Neural cell (in vitro differentiated cells): ENCODE measurements at regions not wholly inside any gene's neighbourhood (a gene's known extent, or its start where the extent isn't known, plus 50 kb on each side); places are given as distances from the start of the nearest gene placed in this dataset.

Source experiments
- EP300 ChIP-seq: fragments of 450-650 bp; conservative IDR thresholded peaks from 2 replicates; pipeline ENCODE4 v1.6.1; 2014; ENCODE audit warnings: antibody characterized with exemption, mild to moderate bottlenecking, moderate library complexity; ENCODE audit not compliant: poor library complexity, severe bottlenecking
- EZH2 ChIP-seq: fragments of 200-600, 300-800 bp; shearing (Covaris generic), sonication (generic); IDR thresholded peaks from 2 replicates; pipeline ENCODE4 v1.6.1; 2014; ENCODE audit warnings: antibody characterized with exemption, low read length, borderline replicate concordance, mild to moderate bottlenecking; ENCODE audit not compliant: insufficient read depth, poor library complexity, severe bottlenecking
- MXI1 ChIP-seq: fragments of 450-650 bp; conservative IDR thresholded peaks from 2 replicates; pipeline ENCODE4 v1.6.1; 2014; ENCODE audit warnings: antibody characterized with exemption, mild to moderate bottlenecking; ENCODE audit not compliant: poor library complexity, severe bottlenecking
- POLR2AphosphoS5 ChIP-seq: IDR thresholded peaks from 2 replicates; pipeline ENCODE4 v1.6.1; 2012
- RAD21 ChIP-seq: fragments of 450-650 bp; conservative IDR thresholded peaks from 2 replicates; pipeline ENCODE4 v1.6.1; 2014; ENCODE audit warnings: antibody characterized with exemption, mild to moderate bottlenecking, moderate library complexity
- SMC3 ChIP-seq: fragments of 450-650 bp; conservative IDR thresholded peaks from 2 replicates; pipeline ENCODE4 v1.6.1; 2014; ENCODE audit warnings: antibody characterized with exemption, mild to moderate bottlenecking, moderate library complexity; ENCODE audit not compliant: poor library complexity
- TAF1 ChIP-seq: IDR thresholded peaks from 2 replicates; pipeline ENCODE4 v1.6.1; 2012; ENCODE audit warnings: low read depth
- TF ChIP-seq, protein P1 (sequence below): fragments of 450-650 bp; IDR thresholded peaks from 2 replicates; pipeline ENCODE4 v1.5.1; 2014; ENCODE audit warnings: antibody characterized with exemption, mild to moderate bottlenecking, moderate library complexity; ENCODE audit not compliant: poor library complexity, severe bottlenecking
- TF ChIP-seq, protein P2 (sequence below): IDR thresholded peaks from 2 replicates; pipeline ENCODE4 v1.6.1; 2012; ENCODE audit warnings: borderline replicate concordance

DNA sequence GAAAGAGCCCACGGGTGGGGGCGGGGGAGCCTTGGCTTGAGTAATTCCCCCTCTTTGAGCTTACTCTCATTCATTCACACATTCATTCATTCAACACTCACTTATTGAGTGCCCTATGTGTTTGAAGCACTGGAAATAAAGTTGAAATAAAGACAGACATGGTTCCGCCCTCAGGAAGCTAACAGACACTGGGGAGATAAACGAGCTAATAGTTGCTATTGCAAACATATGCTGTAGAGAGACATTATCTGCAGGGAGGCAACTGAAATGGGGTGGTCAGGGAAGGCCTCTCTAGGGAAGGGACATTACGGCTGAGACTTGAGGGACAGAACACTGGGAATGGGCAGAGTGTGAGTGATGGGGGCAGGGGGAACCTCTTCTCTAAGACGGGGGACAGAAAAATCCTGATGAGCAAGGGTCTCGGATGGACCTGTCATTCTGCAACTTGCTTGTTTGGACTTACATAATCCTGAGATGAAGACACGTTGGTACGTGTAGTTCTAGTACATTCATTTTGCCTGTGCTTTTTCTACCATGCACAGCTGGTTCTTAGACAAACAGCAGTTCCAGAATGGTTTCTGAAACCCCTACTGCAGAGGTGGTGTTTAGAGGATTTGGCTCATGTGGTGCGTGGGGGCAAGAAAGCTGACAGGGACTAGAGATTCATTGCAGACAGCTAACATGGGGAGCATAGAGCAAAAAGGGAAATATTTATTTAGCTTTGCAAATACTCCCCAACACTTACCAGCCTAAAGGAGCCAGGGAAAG, 71.1 kb upstream of the BLCAP start:
- TF ChIP-seq, protein P1, sequence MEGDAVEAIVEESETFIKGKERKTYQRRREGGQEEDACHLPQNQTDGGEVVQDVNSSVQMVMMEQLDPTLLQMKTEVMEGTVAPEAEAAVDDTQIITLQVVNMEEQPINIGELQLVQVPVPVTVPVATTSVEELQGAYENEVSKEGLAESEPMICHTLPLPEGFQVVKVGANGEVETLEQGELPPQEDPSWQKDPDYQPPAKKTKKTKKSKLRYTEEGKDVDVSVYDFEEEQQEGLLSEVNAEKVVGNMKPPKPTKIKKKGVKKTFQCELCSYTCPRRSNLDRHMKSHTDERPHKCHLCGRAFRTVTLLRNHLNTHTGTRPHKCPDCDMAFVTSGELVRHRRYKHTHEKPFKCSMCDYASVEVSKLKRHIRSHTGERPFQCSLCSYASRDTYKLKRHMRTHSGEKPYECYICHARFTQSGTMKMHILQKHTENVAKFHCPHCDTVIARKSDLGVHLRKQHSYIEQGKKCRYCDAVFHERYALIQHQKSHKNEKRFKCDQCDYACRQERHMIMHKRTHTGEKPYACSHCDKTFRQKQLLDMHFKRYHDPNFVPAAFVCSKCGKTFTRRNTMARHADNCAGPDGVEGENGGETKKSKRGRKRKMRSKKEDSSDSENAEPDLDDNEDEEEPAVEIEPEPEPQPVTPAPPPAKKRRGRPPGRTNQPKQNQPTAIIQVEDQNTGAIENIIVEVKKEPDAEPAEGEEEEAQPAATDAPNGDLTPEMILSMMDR, result no peak
- TF ChIP-seq POLR2AphosphoS5, result no peak
- TF ChIP-seq, protein P2, sequence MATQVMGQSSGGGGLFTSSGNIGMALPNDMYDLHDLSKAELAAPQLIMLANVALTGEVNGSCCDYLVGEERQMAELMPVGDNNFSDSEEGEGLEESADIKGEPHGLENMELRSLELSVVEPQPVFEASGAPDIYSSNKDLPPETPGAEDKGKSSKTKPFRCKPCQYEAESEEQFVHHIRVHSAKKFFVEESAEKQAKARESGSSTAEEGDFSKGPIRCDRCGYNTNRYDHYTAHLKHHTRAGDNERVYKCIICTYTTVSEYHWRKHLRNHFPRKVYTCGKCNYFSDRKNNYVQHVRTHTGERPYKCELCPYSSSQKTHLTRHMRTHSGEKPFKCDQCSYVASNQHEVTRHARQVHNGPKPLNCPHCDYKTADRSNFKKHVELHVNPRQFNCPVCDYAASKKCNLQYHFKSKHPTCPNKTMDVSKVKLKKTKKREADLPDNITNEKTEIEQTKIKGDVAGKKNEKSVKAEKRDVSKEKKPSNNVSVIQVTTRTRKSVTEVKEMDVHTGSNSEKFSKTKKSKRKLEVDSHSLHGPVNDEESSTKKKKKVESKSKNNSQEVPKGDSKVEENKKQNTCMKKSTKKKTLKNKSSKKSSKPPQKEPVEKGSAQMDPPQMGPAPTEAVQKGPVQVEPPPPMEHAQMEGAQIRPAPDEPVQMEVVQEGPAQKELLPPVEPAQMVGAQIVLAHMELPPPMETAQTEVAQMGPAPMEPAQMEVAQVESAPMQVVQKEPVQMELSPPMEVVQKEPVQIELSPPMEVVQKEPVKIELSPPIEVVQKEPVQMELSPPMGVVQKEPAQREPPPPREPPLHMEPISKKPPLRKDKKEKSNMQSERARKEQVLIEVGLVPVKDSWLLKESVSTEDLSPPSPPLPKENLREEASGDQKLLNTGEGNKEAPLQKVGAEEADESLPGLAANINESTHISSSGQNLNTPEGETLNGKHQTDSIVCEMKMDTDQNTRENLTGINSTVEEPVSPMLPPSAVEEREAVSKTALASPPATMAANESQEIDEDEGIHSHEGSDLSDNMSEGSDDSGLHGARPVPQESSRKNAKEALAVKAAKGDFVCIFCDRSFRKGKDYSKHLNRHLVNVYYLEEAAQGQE, result no peak
- TF ChIP-seq TAF1, result no peak
- no peak for TF ChIP-seq RAD21
- TF ChIP-seq SMC3, result no peak
- no peak for TF ChIP-seq EP300
- no peak for TF ChIP-seq EZH2
- TF ChIP-seq MXI1, result no peak
